ENCODE measurements at regions not wholly inside any gene's neighbourhood (a gene's known extent, or its start where the extent isn't known, plus 50 kb on each side); places are given as distances from the start of the nearest gene placed in this dataset.

- no peak for TF ChIP-seq STAT1 (IDR thresholded peaks at IDR 0.05; ENCODE audit: unreplicated experiment)
- TF ChIP-seq ETS1 (IDR thresholded peaks at IDR 0.05), result no peak
- no peak for TF ChIP-seq EZH2phosphoT487 (IDR thresholded peaks at IDR 0.05; ENCODE audit: unreplicated experiment)
Observed at GRCh38 chr6:81380718-81381338, 371.7 kb downstream of the TENT5A start (continued).

- Histone ChIP-seq H4K20me1 (replicated peaks; ENCODE audit: insufficient read depth) (no peaks in the 10 kb centered on the region), H3K27ac (ENCODE audit: low read depth) (no peak overlapping the region), H3K4me3 (no peak overlapping the region), H3K4me2 (no peak overlapping the region), H3K4me1 (ENCODE audit: insufficient read depth) (no peaks in the 10 kb centered on the region), H3K9me2 (ENCODE audit: insufficient read depth) (peaks cover 4% of the 10 kb centered on the region; the same call in 1 of the 2 replicates), H3K79me2 (replicated peaks; ENCODE audit: insufficient read depth) (no peaks in the 10 kb centered on the region), H3K36me3 (ENCODE audit: insufficient read depth) (no peaks in the 10 kb centered on the region), H2AFZ (no peak overlapping the region), H3K27me3 (ENCODE audit: insufficient read depth) (no peaks in the 10 kb centered on the region), H3F3A (replicated peaks; ENCODE audit: low read depth) (no peaks in the 10 kb centered on the region)
- Mint-ChIP-seq H3K36me3 (ENCODE audit: low read depth) (no peaks in the 10 kb centered on the region), H3K27me3 (ENCODE audit: insufficient read depth, low read depth, poor library complexity) (no peaks in the 10 kb centered on the region), H3K27ac (no peak overlapping the region), H3K9me3 (peaks cover 2% of the 10 kb centered on the region; the same call in 1 of the 3 replicates), H3K4me3 (no peak overlapping the region), H3K4me1 (no peaks in the 10 kb centered on the region)
- no peak for DNase-seq (ENCODE audit: low spot score)
- TF ChIP-seq ZNF462 (CRISPR knock-in tag; IDR thresholded peaks at IDR 0.05) (no peak), CTCF (conservative IDR thresholded peaks at IDR 0.05; ENCODE audit: low read depth in 2 of 2) (no peak), EZH2 (IDR thresholded peaks at IDR 0.05; ENCODE audit: low read depth, unreplicated experiment) (no peak), ZNF331 (CRISPR knock-in tag; IDR thresholded peaks at IDR 0.05; ENCODE audit: low read depth) (no peak), CREB1 (CRISPR knock-in tag; IDR thresholded peaks at IDR 0.05; ENCODE audit: low read depth) (no peak), JUNB (IDR thresholded peaks at IDR 0.05; ENCODE audit: unreplicated experiment) (no peak), NANOG (IDR thresholded peaks at IDR 0.05; ENCODE audit: borderline replicate concordance) (no peak), POLR2AphosphoS5 (IDR thresholded peaks at IDR 0.05; ENCODE audit: low read depth) (no peak), REST (IDR thresholded peaks at IDR 0.05; ENCODE audit: unreplicated experiment) (no peak)
- no peak for ATAC-seq
Observed at GRCh38 chr6:81376745-81377144, 375.7 kb downstream of the TENT5A start.

Measured in GM23338 (cell line).